B cell (primary cell): ENCODE measurements at regions not wholly inside any gene's neighbourhood (a gene's known extent, or its start where the extent isn't known, plus 50 kb on each side); places are given as distances from the start of the nearest gene placed in this dataset.

Experiments
- ATAC-seq: fragments of 200-7000 bp; cut with Tn5 transposase; one replicate; pipeline ENCODE4 v1.10.0; 2021; ENCODE audit warnings: low read depth, mild to moderate bottlenecking, moderate number of reproducible peaks, moderate library complexity
- CTCF ChIA-PET: fragments of 350-600 bp; sonication (Branson Sonifier 250); formaldehyde crosslinking; loops from one replicate; lab custom pipeline; 2021; ENCODE audit warnings: antibody characterized with exemption, inconsistent platforms; lab: Charles Lee
- POLR2A ChIA-PET: fragments of 350-600 bp; sonication (Branson Sonifier 250); formaldehyde crosslinking; loops from one replicate; lab custom pipeline; 2021; ENCODE audit warnings: antibody characterized with exemption; lab: Charles Lee
- DNase-seq: peaks from one replicate; pipeline ENCODE4 v3.0.0; 2013
- H2AFZ ChIP-seq: 2 replicates; pipeline ENCODE4 v1.6.1; 2012; ENCODE audit warnings: mild to moderate bottlenecking, low read depth, low read length; ENCODE audit not compliant: insufficient read depth, poor library complexity, severe bottlenecking
- H3K27ac ChIP-seq, 2 donors: 1 replicate in 1 of 2; 2 replicates in 1 of 2; pipeline ENCODE4 v1.5.1; 2012 to 2013; ENCODE audit warnings: low read length in 2 of 2, mild to moderate bottlenecking in 2 of 2, moderate library complexity in 1 of 2
- H3K27me3 ChIP-seq, 4 experiments: fragments of 200-600 bp in 1 of 4; sonication (generic) in 1 of 4; replicated peaks in 1 of 4; 1 replicate in 2 of 4; 2 replicates in 2 of 4; pipeline versions ENCODE4 v1.6.1 to v1.7.0; 2013 to 2016; ENCODE audit warnings: low read length in 3 of 4, mild to moderate bottlenecking in 2 of 4, mixed read lengths in 1 of 4, moderate library complexity in 1 of 4; ENCODE audit not compliant: insufficient read depth in 4 of 4, control insufficient read depth in 3 of 4; ENCODE audit errors: control extremely low read depth in 1 of 4
- H3K36me3 ChIP-seq, 2 experiments: replicated peaks in 1 of 2; 1 replicate in 1 of 2; 2 replicates in 1 of 2; pipeline versions ENCODE4 v1.6.1 to v1.7.1; 2013; ENCODE audit warnings: low read length in 1 of 2; ENCODE audit not compliant: insufficient read depth in 2 of 2, control insufficient read depth in 1 of 2; ENCODE audit errors: control extremely low read depth in 1 of 2, extremely low read depth in 1 of 2
- H3K4me1 ChIP-seq, 2 donors: fragments of 200-600 bp in 1 of 2; sonication (generic) in 1 of 2; 1 replicate in 1 of 2; 2 replicates in 1 of 2; pipeline versions ENCODE4 v1.5.1 to v1.6.1; 2013 to 2017; ENCODE audit warnings: low read length in 2 of 2; ENCODE audit not compliant: control insufficient read depth in 2 of 2, insufficient read depth in 2 of 2
- H3K4me2 ChIP-seq: replicated peaks from 2 replicates; pipeline ENCODE3; 2012; ENCODE audit warnings: mild to moderate bottlenecking, low read depth, low read length; ENCODE audit not compliant: poor library complexity, severe bottlenecking
- H3K4me3 ChIP-seq, 5 experiments: fragments of 200-600 bp in 1 of 5; sonication (generic) in 1 of 5; 1 replicate in 3 of 5; 2 replicates in 2 of 5; pipeline versions ENCODE4 v1.5.1 to v1.7.0; 2011 to 2016; ENCODE audit warnings: low read length in 4 of 5, mild to moderate bottlenecking in 4 of 5, low read depth in 2 of 5, control low read depth in 1 of 5, moderate library complexity in 1 of 5; ENCODE audit not compliant: insufficient read depth in 1 of 5; ENCODE audit errors: control extremely low read depth in 1 of 5, extremely low read depth in 1 of 5
- H3K79me2 ChIP-seq: fragments of 200-600 bp; sonication (generic); one replicate; pipeline ENCODE4 v1.6.0; 2016; ENCODE audit warnings: low read length; ENCODE audit not compliant: control insufficient read depth, insufficient read depth
- H3K9ac ChIP-seq: fragments of 200-600 bp; sonication (generic); 2 replicates; pipeline ENCODE4 v1.6.1; 2017; ENCODE audit warnings: mild to moderate bottlenecking, low read length, moderate library complexity
- H3K9me3 ChIP-seq, 3 donors: one replicate each; pipeline versions ENCODE4 v1.6.1 to v1.7.1; 2013; ENCODE audit warnings: low read length in 2 of 3; ENCODE audit not compliant: control insufficient read depth in 2 of 3, insufficient read depth in 1 of 3; ENCODE audit errors: control extremely low read depth in 1 of 3
- H4K20me1 ChIP-seq: 2 replicates; pipeline ENCODE4 v1.6.0; 2012; ENCODE audit warnings: mild to moderate bottlenecking, low read length; ENCODE audit not compliant: insufficient read depth, control insufficient read depth, poor library complexity, severe bottlenecking
- H3K27ac Mint-ChIP-seq: one replicate; pipeline ENCODE4 v1.8.0; 2021; ENCODE audit warnings: mixed read lengths
- H3K27me3 Mint-ChIP-seq: one replicate; pipeline ENCODE4 v1.8.0; 2021; ENCODE audit warnings: mixed read lengths
- H3K4me1 Mint-ChIP-seq: one replicate; pipeline ENCODE4 v1.8.0; 2021; ENCODE audit warnings: mixed read lengths
- H3K4me3 Mint-ChIP-seq: one replicate; pipeline ENCODE4 v1.8.0; 2021; ENCODE audit warnings: mixed read lengths
- H3K9me3 Mint-ChIP-seq: one replicate; pipeline ENCODE4 v1.8.0; 2022; ENCODE audit warnings: mixed read lengths; ENCODE audit not compliant: insufficient read depth
- EZH2 ChIP-seq: IDR thresholded peaks from 2 replicates; pipeline ENCODE4 v1.6.1; 2012; ENCODE audit warnings: borderline replicate concordance, low read depth, mild to moderate bottlenecking, moderate library complexity, low read length; ENCODE audit not compliant: insufficient read depth, poor library complexity, severe bottlenecking
- WGBS: methylation state at CpG from one replicate; pipeline ENCODE4 v1.1.5; 2013; ENCODE audit warnings: missing lambda C conversion rate; ENCODE audit not compliant: insufficient coverage; 5-methylcytosine and 5-hydroxymethylcytosine counted together
- intact Hi-C: fragments of 100-400 bp; cut with micrococcal nuclease; formaldehyde crosslinking; loops from one replicate; pipeline ENCODE4 v1.10.0; 2022
- TF ChIP-seq, protein P1 (sequence below): fragments of 200-600 bp; IDR thresholded peaks from one replicate; pipeline ENCODE4 v1.8.0; 2022; ENCODE audit warnings: antibody characterized with exemption, mild to moderate bottlenecking

DNA sequence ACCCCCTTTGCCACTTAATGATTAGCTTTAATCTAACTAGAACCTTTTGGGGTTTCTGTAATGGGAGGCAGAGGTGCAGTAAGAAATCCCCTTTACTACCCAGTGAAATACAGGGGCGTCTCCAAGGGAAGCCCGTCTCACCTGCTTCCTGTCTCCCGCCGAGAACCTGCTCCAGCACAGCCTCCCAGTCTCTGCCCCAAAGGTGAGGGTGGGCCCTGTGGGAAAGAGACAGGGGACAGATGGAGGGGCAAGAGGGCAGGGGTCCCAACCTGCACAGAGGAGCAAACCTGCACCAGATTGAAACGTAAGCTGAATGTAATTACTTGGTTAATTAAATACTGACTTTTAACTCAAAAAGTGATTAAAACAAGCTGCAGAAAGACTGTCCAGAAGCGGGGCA lies 474.2 kb upstream of the SULF2 start:
- Histone ChIP-seq H3K36me3 (no peaks in the 10 kb centered on the region), H3K27ac (no peak overlapping the region), H3K4me2 (no peak overlapping the region), H3K27me3 (no peaks in the 10 kb centered on the region), H3K79me2 (no peaks in the 10 kb centered on the region), H4K20me1 (no peaks in the 10 kb centered on the region), H3K4me3 (no peak overlapping the region), H3K9me3 (peaks cover 4 to 6% (median 5%) of the 10 kb centered on the region in 3 donors), H3K4me1 (no peaks in the 10 kb centered on the region), H2AFZ (no peak overlapping the region), H3K9ac (no peak overlapping the region)
- no peak for DNase-seq
- CTCF ChIA-PET, result no interaction called here
- 50% methylated on average over 1 of the region's 6 CpGs for WGBS
- intact Hi-C loops, result no loop called here
- POLR2A ChIA-PET, result no interaction called here
- Mint-ChIP-seq H3K4me3 (no peak overlapping the region), H3K4me1 (no peaks in the 10 kb centered on the region), H3K27me3 (peaks cover 24% of the 10 kb centered on the region), H3K9me3 (peaks cover 6% of the 10 kb centered on the region), H3K27ac (no peak overlapping the region)
- ATAC-seq, result no peak
- TF ChIP-seq EZH2, result no peak
- TF ChIP-seq, protein P1, sequence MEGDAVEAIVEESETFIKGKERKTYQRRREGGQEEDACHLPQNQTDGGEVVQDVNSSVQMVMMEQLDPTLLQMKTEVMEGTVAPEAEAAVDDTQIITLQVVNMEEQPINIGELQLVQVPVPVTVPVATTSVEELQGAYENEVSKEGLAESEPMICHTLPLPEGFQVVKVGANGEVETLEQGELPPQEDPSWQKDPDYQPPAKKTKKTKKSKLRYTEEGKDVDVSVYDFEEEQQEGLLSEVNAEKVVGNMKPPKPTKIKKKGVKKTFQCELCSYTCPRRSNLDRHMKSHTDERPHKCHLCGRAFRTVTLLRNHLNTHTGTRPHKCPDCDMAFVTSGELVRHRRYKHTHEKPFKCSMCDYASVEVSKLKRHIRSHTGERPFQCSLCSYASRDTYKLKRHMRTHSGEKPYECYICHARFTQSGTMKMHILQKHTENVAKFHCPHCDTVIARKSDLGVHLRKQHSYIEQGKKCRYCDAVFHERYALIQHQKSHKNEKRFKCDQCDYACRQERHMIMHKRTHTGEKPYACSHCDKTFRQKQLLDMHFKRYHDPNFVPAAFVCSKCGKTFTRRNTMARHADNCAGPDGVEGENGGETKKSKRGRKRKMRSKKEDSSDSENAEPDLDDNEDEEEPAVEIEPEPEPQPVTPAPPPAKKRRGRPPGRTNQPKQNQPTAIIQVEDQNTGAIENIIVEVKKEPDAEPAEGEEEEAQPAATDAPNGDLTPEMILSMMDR, result no peak

DNA sequence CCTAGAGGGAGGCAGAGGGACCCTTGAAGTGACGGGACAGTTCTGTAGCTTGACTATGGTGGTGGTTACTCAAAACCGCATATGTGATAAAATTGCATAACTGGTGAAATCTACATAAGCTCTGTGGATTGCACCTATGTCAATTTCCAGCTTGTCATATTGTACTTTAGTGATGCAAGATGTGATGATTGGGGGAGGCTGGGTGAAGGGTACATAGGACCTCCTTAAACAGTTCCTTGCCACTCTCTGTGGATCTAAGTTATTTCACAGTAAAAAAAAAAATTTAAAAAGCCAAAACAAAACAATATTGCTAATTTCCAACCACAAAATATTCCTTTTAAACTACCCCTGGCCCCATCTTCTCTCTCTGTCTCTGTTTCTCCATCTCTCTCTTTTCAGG lies 472.6 kb upstream of the SULF2 start:
- WGBS, result 100% methylated on average over 2 of the region's 2 CpGs
- Histone ChIP-seq H3K4me1 (no peaks in the 10 kb centered on the region), H4K20me1 (no peaks in the 10 kb centered on the region), H3K27ac (no peak overlapping the region), H3K36me3 (no peaks in the 10 kb centered on the region), H2AFZ (no peak overlapping the region), H3K9me3 (peaks cover 4 to 6% (median 5%) of the 10 kb centered on the region in 3 donors), H3K9ac (no peak overlapping the region), H3K4me3 (no peak overlapping the region), H3K27me3 (no peaks in the 10 kb centered on the region), H3K79me2 (no peaks in the 10 kb centered on the region), H3K4me2 (no peak overlapping the region)
- peaks cover 27% of the 10 kb centered on the region for H3K27me3 Mint-ChIP-seq
- TF ChIP-seq, protein P1, result no peak
- TF ChIP-seq EZH2, result no peak
- ATAC-seq (no peak), DNase-seq (no peak)
- H3K9me3 Mint-ChIP-seq, result peaks cover 6% of the 10 kb centered on the region
- ChIA-PET CTCF (no interaction called here), POLR2A (no interaction called here)
- no peak overlapping the region for H3K4me3 Mint-ChIP-seq
- intact Hi-C loops, result no loop called here
- H3K4me1 Mint-ChIP-seq, result no peaks in the 10 kb centered on the region
- H3K27ac Mint-ChIP-seq, result no peak overlapping the region
